Tibial nerve (tissue), 4 donors: ENCODE measurements at regions not wholly inside any gene's neighbourhood (a gene's known extent, or its start where the extent isn't known, plus 50 kb on each side); places are given as distances from the start of the nearest gene placed in this dataset.
"Not testable (repeated sequence)": the region's sequence is repeated elsewhere in the genome, so short reads cannot be mapped to it uniquely, and the experiment has no call there.

Experiments used
- DNase-seq, 2 donors: peaks; one replicate each; pipeline ENCODE4 v3.0.0-alpha.2; 2019; ENCODE audit warnings: low spot score in 2 of 2
- H3K27ac ChIP-seq, 4 donors: fragments of 200-600 bp; sonication (generic) in 3 of 4; one replicate each; pipeline ENCODE4 v1.5.1; 2017 to 2019; ENCODE audit warnings: mild to moderate bottlenecking in 1 of 4
- H3K27me3 ChIP-seq, 2 donors: fragments of 200-600 bp; sonication (generic) in 1 of 2; one replicate each; pipeline versions ENCODE4 v1.5.1 to v1.6.0; 2017 to 2019
- H3K36me3 ChIP-seq, 3 donors: fragments of 200-600 bp; sonication (generic); one replicate each; pipeline ENCODE4 v1.5.1; 2018 to 2019
- H3K4me1 ChIP-seq, 4 donors: fragments of 200-600 bp; sonication (generic) in 3 of 4; one replicate each; pipeline ENCODE4 v1.5.1; 2017 to 2019
- H3K4me3 ChIP-seq, 4 donors: fragments of 200-600 bp; sonication (generic) in 3 of 4; one replicate each; pipeline ENCODE4 v1.5.1; 2017 to 2019; ENCODE audit warnings: mild to moderate bottlenecking in 1 of 4, moderate library complexity in 1 of 4
- H3K9me3 ChIP-seq, 4 donors: fragments of 200-600 bp; sonication (generic) in 3 of 4; one replicate each; pipeline ENCODE4 v1.5.1; 2017 to 2019
- EP300 ChIP-seq, 2 donors: sonication (generic); formaldehyde crosslinking; IDR thresholded peaks; one replicate each; pipeline ENCODE4 v1.6.1; 2017; ENCODE audit warnings: antibody characterized with exemption in 2 of 2, mild to moderate bottlenecking in 1 of 2
- POLR2A ChIP-seq, 2 donors: fragments of 450-650 bp; IDR thresholded peaks; one replicate each; pipeline ENCODE4 v1.6.1; 2017; ENCODE audit warnings: antibody characterized with exemption in 2 of 2, mild to moderate bottlenecking in 2 of 2, moderate library complexity in 2 of 2
- WGBS, 2 donors: methylation state at CpG; one replicate each; pipeline ENCODE4 v1.1.5; 2018; 5-methylcytosine and 5-hydroxymethylcytosine counted together
- TF ChIP-seq, protein P1 (sequence below), 5 experiments: fragments of 200-600 bp in 3 of 5; fragments of 450-650 bp in 2 of 5; sonication (generic) in 3 of 5; IDR thresholded peaks; one replicate each; pipeline ENCODE4 v1.5.1; 2016 to 2019; ENCODE audit warnings: antibody characterized with exemption in 5 of 5, mild to moderate bottlenecking in 3 of 5, moderate library complexity in 2 of 5

DNA sequence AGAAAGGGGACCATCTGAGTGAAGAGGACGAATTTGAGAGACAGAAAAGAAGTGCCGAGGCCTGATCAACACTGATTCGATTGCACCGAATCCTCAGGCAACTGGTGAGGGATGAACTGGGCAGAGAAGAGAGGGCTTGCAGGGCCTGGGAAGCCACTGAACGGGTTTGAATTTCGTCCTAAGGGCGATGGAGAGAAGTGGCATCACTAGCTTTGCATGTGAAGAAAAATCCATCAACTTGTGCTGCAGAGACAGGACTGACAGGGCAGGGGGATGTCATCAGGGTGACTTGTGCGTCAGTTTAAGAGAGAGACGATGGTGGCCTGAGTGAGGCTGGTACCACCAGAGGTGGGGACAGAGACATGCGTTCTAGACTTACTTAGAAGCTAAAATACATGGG, 73.7 kb upstream of the SLC22A23 start:
- no peaks in the 10 kb centered on the region for H3K27me3 ChIP-seq
- no peak overlapping the region for H3K4me3 ChIP-seq
- 86% methylated on average over 10 of the region's 10 CpGs for WGBS, 2 donors
- H3K27ac ChIP-seq, result no peak overlapping the region
- no peaks in the 10 kb centered on the region for H3K9me3 ChIP-seq
- TF ChIP-seq, protein P1, sequence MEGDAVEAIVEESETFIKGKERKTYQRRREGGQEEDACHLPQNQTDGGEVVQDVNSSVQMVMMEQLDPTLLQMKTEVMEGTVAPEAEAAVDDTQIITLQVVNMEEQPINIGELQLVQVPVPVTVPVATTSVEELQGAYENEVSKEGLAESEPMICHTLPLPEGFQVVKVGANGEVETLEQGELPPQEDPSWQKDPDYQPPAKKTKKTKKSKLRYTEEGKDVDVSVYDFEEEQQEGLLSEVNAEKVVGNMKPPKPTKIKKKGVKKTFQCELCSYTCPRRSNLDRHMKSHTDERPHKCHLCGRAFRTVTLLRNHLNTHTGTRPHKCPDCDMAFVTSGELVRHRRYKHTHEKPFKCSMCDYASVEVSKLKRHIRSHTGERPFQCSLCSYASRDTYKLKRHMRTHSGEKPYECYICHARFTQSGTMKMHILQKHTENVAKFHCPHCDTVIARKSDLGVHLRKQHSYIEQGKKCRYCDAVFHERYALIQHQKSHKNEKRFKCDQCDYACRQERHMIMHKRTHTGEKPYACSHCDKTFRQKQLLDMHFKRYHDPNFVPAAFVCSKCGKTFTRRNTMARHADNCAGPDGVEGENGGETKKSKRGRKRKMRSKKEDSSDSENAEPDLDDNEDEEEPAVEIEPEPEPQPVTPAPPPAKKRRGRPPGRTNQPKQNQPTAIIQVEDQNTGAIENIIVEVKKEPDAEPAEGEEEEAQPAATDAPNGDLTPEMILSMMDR (IDR thresholded peaks at IDR 0.05), result no peak
- no peak for TF ChIP-seq EP300 (IDR thresholded peaks at IDR 0.05)
- TF ChIP-seq POLR2A (IDR thresholded peaks at IDR 0.05), result no peak
- H3K36me3 ChIP-seq, result no peaks in the 10 kb centered on the region
- no peak for DNase-seq
- no peaks in the 10 kb centered on the region for H3K4me1 ChIP-seq

DNA sequence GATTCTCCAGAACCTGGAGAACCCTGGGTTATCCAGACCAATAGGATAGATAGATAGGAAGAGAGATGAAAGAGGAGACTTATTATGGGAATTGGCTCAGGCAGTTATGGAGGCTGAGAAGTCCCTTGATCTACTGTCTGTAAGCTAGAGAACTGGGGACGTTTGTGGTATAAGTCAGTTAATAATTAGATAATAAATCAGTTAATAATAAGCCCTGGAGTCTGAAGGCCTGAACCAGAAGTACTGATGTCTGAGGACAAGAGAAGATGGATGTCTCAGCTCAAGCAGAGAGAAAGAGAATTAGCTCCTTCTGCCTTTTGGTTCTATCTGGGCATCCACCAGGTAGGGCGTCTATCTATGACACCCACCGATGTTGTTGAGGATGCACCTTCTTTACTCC, 72.9 kb upstream of the SLC22A23 start:
- 82 to 86% methylated on average over 3 of the region's 3 CpGs for WGBS, 2 donors
- H3K4me1 ChIP-seq, result no peaks in the 10 kb centered on the region
- no peak for DNase-seq
- no peak for TF ChIP-seq POLR2A (IDR thresholded peaks at IDR 0.05)
- TF ChIP-seq, protein P1 (IDR thresholded peaks at IDR 0.05), result no peak
- no peak overlapping the region for H3K27ac ChIP-seq
- H3K36me3 ChIP-seq, result no peaks in the 10 kb centered on the region
- H3K4me3 ChIP-seq, result no peak overlapping the region
- H3K27me3 ChIP-seq, result no peaks in the 10 kb centered on the region
- no peaks in the 10 kb centered on the region for H3K9me3 ChIP-seq

DNA sequence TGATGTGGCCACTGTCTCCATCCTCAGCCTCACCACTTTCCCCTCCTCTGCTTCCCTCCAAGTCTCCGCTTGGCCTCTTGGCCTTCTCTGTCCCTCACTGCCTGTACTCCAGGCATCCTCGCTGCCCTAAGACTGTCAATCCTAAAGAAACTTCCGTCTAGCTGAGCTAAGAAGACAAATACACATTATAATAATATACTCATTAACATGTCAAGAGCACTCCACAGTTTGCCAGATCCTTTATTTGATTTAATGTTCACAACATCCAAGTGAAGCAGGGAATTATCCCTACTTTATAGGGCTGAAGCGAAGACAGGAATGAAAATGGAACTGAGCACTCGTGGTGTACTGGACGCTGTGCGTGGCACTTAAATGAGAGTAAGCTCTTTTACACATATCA, 72.4 kb upstream of the SLC22A23 start:
- Histone ChIP-seq H3K4me3 (no peak overlapping the region), H3K4me1 (no peaks in the 10 kb centered on the region), H3K27ac (no peak overlapping the region), H3K36me3 (no peaks in the 10 kb centered on the region), H3K27me3 (no peaks in the 10 kb centered on the region), H3K9me3 (no peaks in the 10 kb centered on the region)
- WGBS, 2 donors, result 88 to 89% methylated on average over 7 of the region's 7 CpGs
- no peak for DNase-seq
- TF ChIP-seq EP300 (IDR thresholded peaks at IDR 0.05) (no peak), POLR2A (IDR thresholded peaks at IDR 0.05) (no peak)

DNA sequence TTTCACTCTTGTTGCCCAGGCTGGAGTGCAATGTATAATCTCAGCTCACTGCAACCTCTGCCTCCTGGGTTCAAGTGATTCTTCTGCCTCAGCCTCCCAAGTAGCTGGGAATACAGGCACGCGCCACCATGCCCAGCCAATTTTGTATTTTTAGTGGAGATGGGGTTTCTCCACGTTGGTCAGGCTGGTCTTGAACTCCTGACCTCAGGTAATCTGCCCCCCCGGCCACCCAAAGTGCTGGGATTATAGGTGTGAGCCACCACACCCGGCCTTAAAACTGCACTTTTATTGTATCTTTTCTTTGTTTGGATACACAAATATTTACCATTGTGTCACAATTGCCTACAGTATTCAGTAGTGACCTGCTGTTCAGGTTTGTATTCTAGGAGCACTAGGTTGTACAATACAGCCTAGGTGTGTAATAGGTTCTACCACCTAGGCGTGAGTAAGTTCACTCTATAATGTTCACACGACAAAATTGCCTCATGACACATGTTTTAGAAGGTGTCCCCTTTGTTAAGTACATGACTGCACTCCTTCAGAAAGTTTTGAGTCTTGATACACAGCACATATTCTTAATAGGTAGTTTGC, 71.3 kb upstream of the SLC22A23 start:
- H3K27me3 ChIP-seq, H3K4me3 ChIP-seq, H3K27ac ChIP-seq, H3K4me1 ChIP-seq, H3K36me3 ChIP-seq, H3K9me3 ChIP-seq, DNase-seq: not testable (repeated sequence)
- WGBS, 2 donors, result 92 to 93% methylated on average over 7 of the region's 7 CpGs

DNA sequence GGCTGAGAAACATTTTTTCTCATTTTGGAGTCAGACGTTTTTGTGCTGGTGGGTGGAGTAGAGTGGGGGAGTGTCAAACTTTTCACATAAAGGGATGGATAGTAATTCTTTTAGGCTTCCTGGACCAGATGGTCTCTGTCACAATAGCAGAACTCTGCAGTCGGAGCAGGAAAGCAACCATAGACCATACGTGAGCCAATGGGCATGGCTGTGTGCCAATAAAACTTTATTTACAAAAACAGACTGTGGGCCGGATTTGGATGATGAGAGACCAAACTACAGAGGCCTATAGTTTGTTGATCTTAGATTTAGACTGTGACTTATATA, 70.8 kb upstream of the SLC22A23 start:
- Histone ChIP-seq H3K9me3 (no peaks in the 10 kb centered on the region), H3K4me3 (no peak overlapping the region), H3K27ac (no peak overlapping the region), H3K27me3 (no peaks in the 10 kb centered on the region), H3K4me1 (no peaks in the 10 kb centered on the region), H3K36me3 (no peaks in the 10 kb centered on the region)
- WGBS, 2 donors, result 45 to 49% methylated on average over 4 of the region's 4 CpGs
- TF ChIP-seq EP300 (IDR thresholded peaks at IDR 0.05) (no peak), POLR2A (IDR thresholded peaks at IDR 0.05) (no peak)
- TF ChIP-seq, protein P1 (IDR thresholded peaks at IDR 0.05), result no peak
- DNase-seq, result no peak

DNA sequence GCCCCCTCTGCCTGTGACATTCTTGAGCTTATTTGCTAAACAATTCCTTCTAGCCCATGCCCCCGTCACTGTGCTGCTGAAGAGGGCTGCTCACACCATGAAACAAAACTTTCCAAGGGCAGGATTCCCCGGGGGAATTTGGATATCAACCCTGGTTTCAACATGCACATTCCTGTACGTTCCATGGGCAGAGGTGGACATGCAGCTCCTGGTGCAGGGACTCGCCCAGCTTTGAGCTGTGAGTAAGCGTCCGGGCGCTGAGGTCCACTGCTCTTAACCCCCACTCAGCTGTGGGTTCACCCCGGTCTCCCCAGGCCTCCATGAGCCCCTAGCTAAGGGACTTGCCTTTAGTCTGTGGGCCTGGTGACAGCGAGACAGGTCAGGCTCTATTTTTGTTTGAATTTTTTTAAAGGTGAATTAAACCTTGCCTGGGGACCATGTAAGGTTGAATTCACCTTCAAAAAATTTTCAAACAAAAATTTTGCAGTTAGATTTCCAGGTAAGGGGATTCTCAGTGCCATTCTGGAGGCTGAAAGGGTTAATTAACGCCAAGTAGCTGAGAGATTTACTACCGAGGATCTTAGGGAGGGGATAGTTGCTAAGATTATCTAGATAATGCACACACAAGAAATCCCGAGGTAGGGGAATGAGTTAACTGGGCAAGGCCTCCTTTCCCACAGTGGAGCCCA, 70.3 kb upstream of the SLC22A23 start:
- 55 to 65% methylated on average over 12 of the region's 12 CpGs for WGBS, 2 donors
- no peak for DNase-seq
- TF ChIP-seq EP300 (IDR thresholded peaks at IDR 0.05), result no peak
- TF ChIP-seq, protein P1 (IDR thresholded peaks at IDR 0.05), result no peak
- TF ChIP-seq POLR2A (IDR thresholded peaks at IDR 0.05), result no peak
- Histone ChIP-seq H3K4me1 (no peaks in the 10 kb centered on the region), H3K27me3 (no peaks in the 10 kb centered on the region), H3K9me3 (no peaks in the 10 kb centered on the region), H3K27ac (no peak overlapping the region), H3K36me3 (no peaks in the 10 kb centered on the region), H3K4me3 (no peak overlapping the region)
